CD4-positive, alpha-beta T cell (primary cell): ENCODE measurements at regions not wholly inside any gene's neighbourhood (a gene's known extent, or its start where the extent isn't known, plus 50 kb on each side); places are given as distances from the start of the nearest gene placed in this dataset.

Experiments
- ATAC-seq: fragments of 200-7000 bp; cut with Tn5 transposase; one replicate; pipeline ENCODE4 v1.10.0; 2022; ENCODE audit warnings: mild to moderate bottlenecking; ENCODE audit not compliant: poor library complexity
- CTCF ChIA-PET: fragments of 350-600 bp; sonication (Branson Sonifier 250); formaldehyde crosslinking; loops from one replicate; lab custom pipeline; 2021; ENCODE audit warnings: antibody characterized with exemption, inconsistent platforms; lab: Charles Lee
- POLR2A ChIA-PET: fragments of 350-600 bp; sonication (Branson Sonifier 250); formaldehyde crosslinking; loops from one replicate; lab custom pipeline; 2021; ENCODE audit warnings: antibody characterized with exemption, inconsistent platforms; lab: Charles Lee
- DNase-seq, 14 experiments: peaks; one replicate each; pipeline ENCODE4 v3.0.0-alpha.2; 2013 to 2020; ENCODE audit warnings: mixed read lengths in 2 of 14
- H3K27ac ChIP-seq, 2 donors: one replicate each; pipeline versions ENCODE4 v1.5.1 to v1.7.0; 2013; ENCODE audit warnings: low read length in 2 of 2, low read depth in 1 of 2, mild to moderate bottlenecking in 1 of 2
- H3K27me3 ChIP-seq, 2 experiments: 1 replicate in 1 of 2; 2 replicates in 1 of 2; pipeline versions ENCODE4 v1.6.1 to v1.7.0; 2013; ENCODE audit warnings: low read length in 2 of 2, control low read depth in 1 of 2, mild to moderate bottlenecking in 1 of 2, moderate library complexity in 1 of 2; ENCODE audit not compliant: insufficient read depth in 2 of 2, control insufficient read depth in 1 of 2
- H3K36me3 ChIP-seq: one replicate; pipeline ENCODE4 v1.6.1; 2013; ENCODE audit warnings: low read length, control low read depth; ENCODE audit not compliant: insufficient read depth
- H3K4me1 ChIP-seq: one replicate; pipeline ENCODE4 v1.6.1; 2013; ENCODE audit warnings: low read length, control low read depth; ENCODE audit not compliant: insufficient read depth
- H3K4me3 ChIP-seq: one replicate; pipeline ENCODE4 v1.5.1; 2013; ENCODE audit warnings: mild to moderate bottlenecking, low read length, moderate library complexity
- H3K9me3 ChIP-seq, 2 experiments: 1 replicate in 1 of 2; 2 replicates in 1 of 2; pipeline versions ENCODE4 v1.6.1 to v1.7.0; 2013; ENCODE audit warnings: low read length in 2 of 2, mild to moderate bottlenecking in 2 of 2, control low read depth in 1 of 2, moderate library complexity in 1 of 2; ENCODE audit not compliant: control insufficient read depth in 1 of 2, insufficient read depth in 1 of 2
- H3K27ac Mint-ChIP-seq: one replicate; pipeline ENCODE4 v1.8.0; 2020; ENCODE audit warnings: mixed read lengths
- H3K27me3 Mint-ChIP-seq: one replicate; pipeline ENCODE4 v1.8.0; 2021; ENCODE audit warnings: mixed read lengths
- H3K36me3 Mint-ChIP-seq: one replicate; pipeline ENCODE4 v1.8.0; 2021; ENCODE audit warnings: low read depth, mixed read lengths
- H3K4me1 Mint-ChIP-seq: one replicate; pipeline ENCODE4 v1.8.0; 2021; ENCODE audit warnings: low read depth, mixed read lengths
- H3K4me3 Mint-ChIP-seq: one replicate; pipeline ENCODE4 v1.8.0; 2020; ENCODE audit warnings: mild to moderate bottlenecking, mixed read lengths
- H3K9me3 Mint-ChIP-seq: one replicate; pipeline ENCODE4 v1.8.0; 2020; ENCODE audit warnings: mixed read lengths
- intact Hi-C, 2 experiments: fragments of 100-400 bp; cut with DNase I in 1 of 2; cut with micrococcal nuclease in 1 of 2; formaldehyde crosslinking; loops; one replicate each; pipeline versions ENCODE4 v1.15.1 to v1.9.0; 2023 to 2025; cut with DNase I, micrococcal nuclease
- TF ChIP-seq, protein P1 (sequence below): fragments of 200-600 bp; IDR thresholded peaks from one replicate; pipeline ENCODE4 v1.8.0; 2022; ENCODE audit warnings: antibody characterized with exemption, mild to moderate bottlenecking

DNA sequence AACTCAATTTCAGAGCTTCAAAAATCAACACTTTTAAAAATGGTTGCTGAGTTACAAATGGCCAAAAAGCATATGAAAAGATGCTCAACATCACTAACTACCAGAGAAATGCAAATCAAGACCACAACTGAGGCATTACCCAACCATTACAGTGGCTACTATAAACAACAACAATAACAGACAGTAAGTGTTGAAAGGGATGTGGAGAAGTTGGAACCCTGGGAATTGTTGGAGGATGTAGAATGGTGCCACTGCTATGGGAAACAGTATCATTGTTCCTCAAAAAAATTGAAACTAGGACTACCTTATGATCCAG is 173.3 kb upstream of the SPRED2 start:
- H3K27me3 Mint-ChIP-seq, result no peaks in the 10 kb centered on the region
- no peak for DNase-seq
- no peaks in the 10 kb centered on the region for H3K4me1 Mint-ChIP-seq
- Histone ChIP-seq H3K4me1 (no peaks in the 10 kb centered on the region), H3K36me3 (no peaks in the 10 kb centered on the region), H3K9me3 (no peaks in the 10 kb centered on the region), H3K27ac (no peak overlapping the region), H3K4me3 (no peak overlapping the region), H3K27me3 (no peaks in the 10 kb centered on the region)
- POLR2A ChIA-PET, result no interaction called here
- TF ChIP-seq, protein P1, sequence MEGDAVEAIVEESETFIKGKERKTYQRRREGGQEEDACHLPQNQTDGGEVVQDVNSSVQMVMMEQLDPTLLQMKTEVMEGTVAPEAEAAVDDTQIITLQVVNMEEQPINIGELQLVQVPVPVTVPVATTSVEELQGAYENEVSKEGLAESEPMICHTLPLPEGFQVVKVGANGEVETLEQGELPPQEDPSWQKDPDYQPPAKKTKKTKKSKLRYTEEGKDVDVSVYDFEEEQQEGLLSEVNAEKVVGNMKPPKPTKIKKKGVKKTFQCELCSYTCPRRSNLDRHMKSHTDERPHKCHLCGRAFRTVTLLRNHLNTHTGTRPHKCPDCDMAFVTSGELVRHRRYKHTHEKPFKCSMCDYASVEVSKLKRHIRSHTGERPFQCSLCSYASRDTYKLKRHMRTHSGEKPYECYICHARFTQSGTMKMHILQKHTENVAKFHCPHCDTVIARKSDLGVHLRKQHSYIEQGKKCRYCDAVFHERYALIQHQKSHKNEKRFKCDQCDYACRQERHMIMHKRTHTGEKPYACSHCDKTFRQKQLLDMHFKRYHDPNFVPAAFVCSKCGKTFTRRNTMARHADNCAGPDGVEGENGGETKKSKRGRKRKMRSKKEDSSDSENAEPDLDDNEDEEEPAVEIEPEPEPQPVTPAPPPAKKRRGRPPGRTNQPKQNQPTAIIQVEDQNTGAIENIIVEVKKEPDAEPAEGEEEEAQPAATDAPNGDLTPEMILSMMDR, result no peak
- H3K4me3 Mint-ChIP-seq, result no peak overlapping the region
- H3K27ac Mint-ChIP-seq, result no peak overlapping the region
- CTCF ChIA-PET, result no interaction called here
- intact Hi-C loops, result no loop called here
- H3K36me3 Mint-ChIP-seq, result no peaks in the 10 kb centered on the region
- H3K9me3 Mint-ChIP-seq, result no peaks in the 10 kb centered on the region
- ATAC-seq, result no peak

DNA sequence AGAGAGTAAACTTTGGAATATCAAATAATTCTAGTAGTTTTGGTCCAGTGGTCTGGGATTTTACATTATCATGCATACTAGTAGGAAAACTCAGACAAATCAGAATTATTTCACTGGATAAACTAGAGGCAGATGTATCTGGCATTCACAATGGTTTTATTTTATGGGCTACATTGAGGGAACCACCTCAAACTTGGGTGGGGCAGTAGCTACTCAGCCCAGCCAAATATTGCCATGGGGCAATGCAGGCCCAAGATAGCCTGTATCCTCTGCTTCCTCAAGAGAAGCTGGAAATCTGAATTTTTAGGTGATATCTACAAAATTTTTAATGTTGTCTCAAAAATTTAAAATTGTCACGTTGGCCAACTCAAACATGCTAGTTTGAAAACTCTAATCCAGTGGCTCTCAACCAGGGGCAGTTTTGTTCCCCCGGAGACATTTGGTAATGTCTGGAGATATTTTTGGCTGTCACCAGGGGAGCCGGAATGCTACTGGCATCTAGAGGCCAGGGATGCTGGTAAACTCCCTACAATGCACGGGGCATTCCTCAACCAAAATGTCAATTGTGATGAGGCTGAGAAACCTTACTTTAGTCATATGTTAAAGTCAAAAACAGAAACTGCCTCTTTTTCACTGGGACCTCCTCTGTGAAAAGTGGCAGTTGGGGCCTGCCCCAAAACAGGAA is 172.8 kb upstream of the SPRED2 start:
- H3K27me3 ChIP-seq, result no peaks in the 10 kb centered on the region
- Mint-ChIP-seq H3K36me3 (no peaks in the 10 kb centered on the region), H3K9me3 (no peaks in the 10 kb centered on the region), H3K27ac (no peak overlapping the region), H3K4me3 (no peak overlapping the region), H3K27me3 (no peaks in the 10 kb centered on the region), H3K4me1 (no peaks in the 10 kb centered on the region)
- CTCF ChIA-PET, result no interaction called here
- no peak overlapping the region for H3K27ac ChIP-seq
- no peaks in the 10 kb centered on the region for H3K36me3 ChIP-seq
- TF ChIP-seq, protein P1, result no peak
- no peaks in the 10 kb centered on the region for H3K9me3 ChIP-seq
- POLR2A ChIA-PET, result no interaction called here
- DNase-seq, result no peak
- no peaks in the 10 kb centered on the region for H3K4me1 ChIP-seq
- intact Hi-C loops, result no loop called here
- ATAC-seq, result no peak
- no peak overlapping the region for H3K4me3 ChIP-seq

DNA sequence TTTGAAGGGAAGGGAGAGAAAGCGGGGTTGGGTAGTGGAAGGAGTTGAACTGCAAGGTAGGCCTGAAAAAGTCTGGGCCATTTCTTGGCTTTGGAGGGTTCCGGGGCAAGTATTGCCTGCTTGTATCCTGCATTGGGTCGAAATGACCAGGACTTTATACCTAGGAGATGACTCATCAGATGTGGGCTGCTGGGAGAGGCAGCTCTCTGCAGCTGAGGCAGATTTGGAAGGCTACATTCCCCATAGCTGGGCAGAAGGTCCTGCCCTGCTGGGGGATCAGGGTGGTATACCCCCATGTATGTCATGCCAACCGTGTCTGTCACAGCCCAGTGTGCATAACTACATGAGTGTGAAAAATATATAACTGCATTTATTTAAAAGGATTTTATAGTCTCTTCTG is 171.8 kb upstream of the SPRED2 start:
- ATAC-seq, result no peak
- intact Hi-C loops, result no loop called here
- no peak overlapping the region for H3K4me3 ChIP-seq
- no peak overlapping the region for H3K4me3 Mint-ChIP-seq
- ChIA-PET CTCF (no interaction called here), POLR2A (no interaction called here)
- TF ChIP-seq, protein P1, result no peak
- H3K9me3 Mint-ChIP-seq, result no peaks in the 10 kb centered on the region
- DNase-seq, result no peak
- no peaks in the 10 kb centered on the region for H3K9me3 ChIP-seq
- H3K36me3 ChIP-seq, result no peaks in the 10 kb centered on the region
- H3K27me3 Mint-ChIP-seq, result no peaks in the 10 kb centered on the region
- H3K27me3 ChIP-seq, result no peaks in the 10 kb centered on the region
- H3K27ac Mint-ChIP-seq, result no peak overlapping the region
- H3K27ac ChIP-seq, result no peak overlapping the region
- H3K36me3 Mint-ChIP-seq, result no peaks in the 10 kb centered on the region
- H3K4me1 ChIP-seq, result no peaks in the 10 kb centered on the region
- no peaks in the 10 kb centered on the region for H3K4me1 Mint-ChIP-seq
